HCT116 (cell line): ENCODE measurements at regions not wholly inside any gene's neighbourhood (a gene's known extent, or its start where the extent isn't known, plus 50 kb on each side); places are given as distances from the start of the nearest gene placed in this dataset.
"Not testable (repeated sequence)": the region's sequence is repeated elsewhere in the genome, so short reads cannot be mapped to it uniquely, and the experiment has no call there.

ENCODE experiments used
- ATAC-seq: fragments of 200-7000 bp; cut with Tn5 transposase; 2 replicates; pipeline ENCODE4 v1.9.1; 2020; ENCODE audit warnings: mild to moderate bottlenecking, moderate library complexity
- BruUV-seq: library from RNA; stranded (reverse); fragments of 400-500 nt; replicated peaks from 2 replicates; lab custom pipeline; 2021; lab: Mats Ljungman, UMichigan
- CTCF ChIA-PET: fragments of 300-600 bp; sonication (Branson Sonifier 250); formaldehyde crosslinking; loops from one replicate; lab custom pipeline; 2021; ENCODE audit warnings: antibody characterized with exemption; lab: Charles Lee
- POLR2A ChIA-PET: fragments of 300-600, 350-600 bp; sonication (Branson Sonifier 250); formaldehyde crosslinking; loops from one replicate; lab custom pipeline; 2021; ENCODE audit warnings: antibody characterized with exemption; lab: Charles Lee
- RAD21 ChIA-PET, 2 experiments: fragments of 300-600 bp; sonication (Branson Sonifier 250); formaldehyde crosslinking; loops; one replicate each; lab custom pipeline; 2023; ENCODE audit warnings: low total read pairs in 2 of 2; ENCODE audit not compliant: uncharacterized antibody in 2 of 2, unreplicated experiment in 2 of 2, low non-redundant PET in 1 of 2; lab: Charles Lee
- DNase-seq: peaks from one replicate; pipeline ENCODE4 v3.0.0-alpha.2; 2010; ENCODE audit warnings: low read depth, low spot score
- H2AFZ ChIP-seq: fragments of 200-600 bp; shearing (Covaris generic), sonication (generic); 2 replicates; pipeline ENCODE4 v1.6.1; 2017; ENCODE audit warnings: low read depth, mixed run types, mixed read lengths, antibody characterized with exemption, low read length; ENCODE audit not compliant: poor library complexity, severe bottlenecking
- H3K27ac ChIP-seq: 2 replicates; pipeline ENCODE4 v1.5.1; 2012; ENCODE audit warnings: low read depth, low read length
- H3K27me3 ChIP-seq: fragments of 200-600 bp; sonication (generic); 2 replicates; pipeline ENCODE4 v1.6.1; 2016; ENCODE audit warnings: mixed run types, low read length, mixed read lengths; ENCODE audit not compliant: insufficient read depth
- H3K36me3 ChIP-seq, 2 experiments: fragments of 200-500 bp in 1 of 2; fragments of 200-600 bp in 1 of 2; sonication (Bioruptor generic) in 1 of 2; sonication (generic) in 1 of 2; 2 replicates each; pipeline versions ENCODE4 v1.5.1 to v1.6.1; 2014 to 2016; ENCODE audit warnings: low read length in 2 of 2, inconsistent platforms in 1 of 2, mixed read lengths in 1 of 2, mixed run types in 1 of 2; ENCODE audit not compliant: insufficient read depth in 2 of 2, control insufficient read depth in 1 of 2
- H3K4me1 ChIP-seq, 2 experiments: fragments of 200-600 bp in 1 of 2; sonication (generic) in 1 of 2; 2 replicates each; pipeline versions ENCODE4 v1.5.1 to v1.6.1; 2012 to 2017; ENCODE audit warnings: low read length in 2 of 2, inconsistent platforms in 1 of 2, mild to moderate bottlenecking in 1 of 2, mixed read lengths in 1 of 2, mixed run types in 1 of 2, moderate library complexity in 1 of 2; ENCODE audit not compliant: insufficient read depth in 2 of 2, control insufficient read depth in 1 of 2
- H3K4me2 ChIP-seq: fragments of 200-600 bp; sonication (generic); 2 replicates; pipeline ENCODE4 v1.6.1; 2017; ENCODE audit warnings: mixed run types, low read length, mixed read lengths
- H3K4me3 ChIP-seq, 2 experiments: fragments of 200-600 bp in 1 of 2; sonication (generic) in 1 of 2; replicated peaks in 1 of 2; 2 replicates each; pipeline ENCODE4 v1.5.1; 2011 to 2016; ENCODE audit warnings: low read length in 2 of 2, control low read depth in 1 of 2, low read depth in 1 of 2, mild to moderate bottlenecking in 1 of 2, mixed read lengths in 1 of 2, mixed run types in 1 of 2
- H3K79me2 ChIP-seq: fragments of 200-600 bp; sonication (generic); 2 replicates; pipeline ENCODE4 v1.6.1; 2017; ENCODE audit warnings: mild to moderate bottlenecking, mixed run types, low read length, moderate library complexity, mixed read lengths; ENCODE audit not compliant: insufficient read depth
- H3K9ac ChIP-seq: fragments of 200-600 bp; sonication (generic); 2 replicates; pipeline ENCODE4 v1.6.1; 2016; ENCODE audit warnings: low read length, mixed read lengths
- H3K9me2 ChIP-seq: fragments of 200-600 bp; sonication (generic), shearing (Covaris generic); 2 replicates; pipeline ENCODE4 v1.6.1; 2017; ENCODE audit warnings: mixed run types, mild to moderate bottlenecking, moderate library complexity; ENCODE audit not compliant: insufficient read depth
- H3K9me3 ChIP-seq, 2 experiments: fragments of 200-500 bp in 1 of 2; fragments of 200-600 bp in 1 of 2; sonication (Bioruptor generic) in 1 of 2; sonication (generic) in 1 of 2; 2 replicates each; pipeline ENCODE4 v1.6.1; 2014 to 2017; ENCODE audit warnings: low read length in 2 of 2, mixed read lengths in 2 of 2, inconsistent platforms in 1 of 2, low read depth in 1 of 2, mild to moderate bottlenecking in 1 of 2, mixed run types in 1 of 2, moderate library complexity in 1 of 2; ENCODE audit not compliant: control insufficient read depth in 1 of 2, insufficient read depth in 1 of 2
- H4K20me1 ChIP-seq: fragments of 200-600 bp; sonication (generic), shearing (Covaris generic); 2 replicates; pipeline ENCODE4 v1.6.1; 2017; ENCODE audit warnings: mixed run types, mild to moderate bottlenecking, moderate library complexity; ENCODE audit not compliant: insufficient read depth
- EGR1 ChIP-seq: IDR thresholded peaks from 2 replicates; pipeline ENCODE4 v1.6.1; 2012; ENCODE audit warnings: low read depth
- EZH2 ChIP-seq: fragments of 200-600 bp; sonication (generic); IDR thresholded peaks from 2 replicates; pipeline ENCODE4 v1.6.1; 2017; ENCODE audit warnings: antibody characterized with exemption, mixed run types
- JUND ChIP-seq: IDR thresholded peaks from 2 replicates; pipeline ENCODE4 v1.6.1; 2012
- RAD21 ChIP-seq: IDR thresholded peaks from 2 replicates; pipeline ENCODE4 v1.6.1; 2012; ENCODE audit warnings: low read depth, mild to moderate bottlenecking
- TCF7L2 ChIP-seq: IDR thresholded peaks from 2 replicates; pipeline ENCODE4 v1.7.0; 2011; ENCODE audit warnings: borderline replicate concordance, inconsistent platforms; ENCODE audit not compliant: insufficient read depth, insufficient read length; ENCODE audit errors: extremely low read depth
- intact Hi-C: fragments of 100-400 bp; cut with micrococcal nuclease; formaldehyde crosslinking; loops from 2 replicates; pipeline ENCODE4 v1.10.0; 2022

DNA sequence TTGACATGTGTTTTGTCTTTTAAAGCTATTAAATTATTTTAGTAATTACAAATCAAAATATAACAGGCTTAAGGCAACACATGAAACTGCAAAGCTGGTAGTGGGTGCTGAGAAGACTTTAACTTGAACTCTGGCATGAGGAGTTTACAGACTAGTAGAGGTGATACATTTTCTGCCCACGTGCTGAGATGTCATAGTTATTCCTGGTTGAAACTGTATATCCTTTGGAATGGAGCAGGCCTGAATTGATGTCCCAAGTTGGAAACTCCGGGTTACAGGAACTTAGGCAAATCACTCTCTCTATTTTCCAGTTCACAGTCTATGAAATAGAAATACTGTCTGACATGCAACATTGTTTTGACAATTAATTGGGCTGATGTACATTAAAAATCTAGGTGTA is 177.1 kb upstream of the NOL4 start:
- POLR2A ChIA-PET = no interaction called here
- no peak overlapping the region for H3K4me2 ChIP-seq
- no peaks in the 10 kb centered on the region for H3K36me3 ChIP-seq
- no peak overlapping the region for H3K9ac ChIP-seq
- H3K4me1 ChIP-seq = no peaks in the 10 kb centered on the region
- BruUV-seq = no TSS peak
- no peaks in the 10 kb centered on the region for H3K9me2 ChIP-seq
- H3K27ac ChIP-seq = no peak overlapping the region
- RAD21 ChIA-PET = no interaction called here
- no peaks in the 10 kb centered on the region for H3K27me3 ChIP-seq
- no peaks in the 10 kb centered on the region for H3K79me2 ChIP-seq
- H3K9me3 ChIP-seq = no peaks in the 10 kb centered on the region; a peak in 1 of 4 replicates
- intact Hi-C loops = no loop called here
- DNase-seq = no peak
- CTCF ChIA-PET = no interaction called here
- no peak for ATAC-seq
- H3K4me3 ChIP-seq = no peak overlapping the region
- H4K20me1 ChIP-seq = no peaks in the 10 kb centered on the region
- no peak for TF ChIP-seq EZH2
- TF ChIP-seq RAD21 = no peak
- TF ChIP-seq EGR1 = no peak
- TF ChIP-seq TCF7L2 = no peak
- TF ChIP-seq JUND = no peak
- TF ChIP-seq, all 23 proteins: peak for 0
- no peak overlapping the region for H2AFZ ChIP-seq

DNA sequence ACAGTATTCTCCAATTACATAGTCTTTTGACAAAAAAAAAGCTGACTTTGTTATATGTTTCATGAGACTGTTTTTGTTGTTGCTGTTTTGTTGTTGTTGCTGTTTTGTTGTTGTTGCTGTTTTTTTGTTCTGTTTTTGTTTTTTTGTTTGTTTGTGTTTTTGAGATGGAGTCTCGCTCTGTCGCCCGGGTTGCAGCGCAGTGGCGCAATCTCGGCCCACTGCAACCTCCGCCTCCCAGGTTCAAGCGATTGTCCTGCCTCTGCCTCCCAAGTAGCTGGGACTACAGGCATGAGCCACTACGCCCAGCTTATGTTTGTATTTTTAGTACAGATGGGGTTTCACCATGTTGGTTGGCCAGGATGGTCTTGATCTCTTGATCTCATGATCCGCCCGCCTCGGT is 182.8 kb upstream of the NOL4 start:
- CTCF ChIA-PET, DNase-seq, H3K9me3 ChIP-seq, H3K9ac ChIP-seq, H3K4me3 ChIP-seq, H4K20me1 ChIP-seq, H3K27ac ChIP-seq, H3K36me3 ChIP-seq, H3K79me2 ChIP-seq, H3K4me2 ChIP-seq, POLR2A ChIA-PET, ATAC-seq, H3K27me3 ChIP-seq, H3K4me1 ChIP-seq, H3K9me2 ChIP-seq, BruUV-seq, H2AFZ ChIP-seq, RAD21 ChIA-PET, intact Hi-C loops: not testable (repeated sequence)
